CD4-positive, alpha-beta T cell (primary cell): ENCODE measurements at regions not wholly inside any gene's neighbourhood (a gene's known extent, or its start where the extent isn't known, plus 50 kb on each side); places are given as distances from the start of the nearest gene placed in this dataset.

Experiments used
- ATAC-seq: fragments of 200-7000 bp; cut with Tn5 transposase; one replicate; pipeline ENCODE4 v1.10.0; 2022; ENCODE audit warnings: mild to moderate bottlenecking; ENCODE audit not compliant: poor library complexity
- CTCF ChIA-PET: fragments of 350-600 bp; sonication (Branson Sonifier 250); formaldehyde crosslinking; loops from one replicate; lab custom pipeline; 2021; ENCODE audit warnings: antibody characterized with exemption, inconsistent platforms; lab: Charles Lee
- POLR2A ChIA-PET: fragments of 350-600 bp; sonication (Branson Sonifier 250); formaldehyde crosslinking; loops from one replicate; lab custom pipeline; 2021; ENCODE audit warnings: antibody characterized with exemption, inconsistent platforms; lab: Charles Lee
- DNase-seq, 14 experiments: peaks; one replicate each; pipeline ENCODE4 v3.0.0-alpha.2; 2013 to 2020; ENCODE audit warnings: mixed read lengths in 2 of 14
- H3K27ac ChIP-seq, 2 donors: one replicate each; pipeline versions ENCODE4 v1.5.1 to v1.7.0; 2013; ENCODE audit warnings: low read length in 2 of 2, low read depth in 1 of 2, mild to moderate bottlenecking in 1 of 2
- H3K27me3 ChIP-seq, 2 experiments: 1 replicate in 1 of 2; 2 replicates in 1 of 2; pipeline versions ENCODE4 v1.6.1 to v1.7.0; 2013; ENCODE audit warnings: low read length in 2 of 2, control low read depth in 1 of 2, mild to moderate bottlenecking in 1 of 2, moderate library complexity in 1 of 2; ENCODE audit not compliant: insufficient read depth in 2 of 2, control insufficient read depth in 1 of 2
- H3K36me3 ChIP-seq: one replicate; pipeline ENCODE4 v1.6.1; 2013; ENCODE audit warnings: low read length, control low read depth; ENCODE audit not compliant: insufficient read depth
- H3K4me1 ChIP-seq: one replicate; pipeline ENCODE4 v1.6.1; 2013; ENCODE audit warnings: low read length, control low read depth; ENCODE audit not compliant: insufficient read depth
- H3K4me3 ChIP-seq: one replicate; pipeline ENCODE4 v1.5.1; 2013; ENCODE audit warnings: mild to moderate bottlenecking, low read length, moderate library complexity
- H3K9me3 ChIP-seq, 2 experiments: 1 replicate in 1 of 2; 2 replicates in 1 of 2; pipeline versions ENCODE4 v1.6.1 to v1.7.0; 2013; ENCODE audit warnings: low read length in 2 of 2, mild to moderate bottlenecking in 2 of 2, control low read depth in 1 of 2, moderate library complexity in 1 of 2; ENCODE audit not compliant: control insufficient read depth in 1 of 2, insufficient read depth in 1 of 2
- H3K27ac Mint-ChIP-seq: one replicate; pipeline ENCODE4 v1.8.0; 2020; ENCODE audit warnings: mixed read lengths
- H3K27me3 Mint-ChIP-seq: one replicate; pipeline ENCODE4 v1.8.0; 2021; ENCODE audit warnings: mixed read lengths
- H3K36me3 Mint-ChIP-seq: one replicate; pipeline ENCODE4 v1.8.0; 2021; ENCODE audit warnings: low read depth, mixed read lengths
- H3K4me1 Mint-ChIP-seq: one replicate; pipeline ENCODE4 v1.8.0; 2021; ENCODE audit warnings: low read depth, mixed read lengths
- H3K4me3 Mint-ChIP-seq: one replicate; pipeline ENCODE4 v1.8.0; 2020; ENCODE audit warnings: mild to moderate bottlenecking, mixed read lengths
- H3K9me3 Mint-ChIP-seq: one replicate; pipeline ENCODE4 v1.8.0; 2020; ENCODE audit warnings: mixed read lengths
- CTCF ChIP-seq: fragments of 200-600 bp; IDR thresholded peaks from one replicate; pipeline ENCODE4 v1.8.0; 2022; ENCODE audit warnings: antibody characterized with exemption, mild to moderate bottlenecking
- intact Hi-C, 2 experiments: fragments of 100-400 bp; cut with DNase I in 1 of 2; cut with micrococcal nuclease in 1 of 2; formaldehyde crosslinking; loops; one replicate each; pipeline versions ENCODE4 v1.15.1 to v1.9.0; 2023 to 2025; cut with DNase I, micrococcal nuclease

GRCh38 chr1:166289309-166290050 is 122.7 kb upstream of the FAM78B start:
- no peak overlapping the region for H3K27ac ChIP-seq
- no peaks in the 10 kb centered on the region for H3K9me3 Mint-ChIP-seq
- H3K27ac Mint-ChIP-seq: no peak overlapping the region
- TF ChIP-seq CTCF: no peak
- DNase-seq: no peak
- H3K9me3 ChIP-seq: no peaks in the 10 kb centered on the region
- ChIA-PET POLR2A (no interaction called here), CTCF (no interaction called here)
- intact Hi-C loops: no loop called here
- no peaks in the 10 kb centered on the region for H3K36me3 Mint-ChIP-seq
- H3K36me3 ChIP-seq: no peaks in the 10 kb centered on the region
- H3K4me3 Mint-ChIP-seq: no peak overlapping the region
- no peaks in the 10 kb centered on the region for H3K4me1 Mint-ChIP-seq
- no peaks in the 10 kb centered on the region for H3K4me1 ChIP-seq
- peaks cover 0 to 2% of the 10 kb centered on the region in 2 experiments for H3K27me3 ChIP-seq
- no peak overlapping the region for H3K4me3 ChIP-seq
- no peak for ATAC-seq
- H3K27me3 Mint-ChIP-seq: peaks cover 12% of the 10 kb centered on the region

- Histone ChIP-seq H3K4me3 (no peak overlapping the region), H3K27ac (no peak overlapping the region), H3K27me3 (no peaks in the 10 kb centered on the region), H3K4me1 (no peaks in the 10 kb centered on the region), H3K36me3 (no peaks in the 10 kb centered on the region), H3K9me3 (peaks cover 0 to 7% of the 10 kb centered on the region in 2 experiments)
- Mint-ChIP-seq H3K27me3 (peaks cover 7% of the 10 kb centered on the region), H3K36me3 (no peaks in the 10 kb centered on the region), H3K4me1 (no peaks in the 10 kb centered on the region), H3K4me3 (no peak overlapping the region), H3K27ac (no peak overlapping the region), H3K9me3 (no peaks in the 10 kb centered on the region)
- POLR2A ChIA-PET: no interaction called here
- DNase-seq: no peak
- no peak for TF ChIP-seq CTCF
- CTCF ChIA-PET: no interaction called here
- no peak for ATAC-seq
- intact Hi-C loops: no loop called here
Measured at GRCh38 chr1:166295656-166296055, 128.9 kb upstream of the FAM78B start.

GRCh38 chr1:166297993-166298392 is 131.2 kb upstream of the FAM78B start:
- Histone ChIP-seq H3K9me3 (peaks cover 0 to 7% of the 10 kb centered on the region in 2 experiments), H3K4me3 (no peak overlapping the region), H3K36me3 (no peaks in the 10 kb centered on the region), H3K27ac (no peak overlapping the region), H3K27me3 (no peaks in the 10 kb centered on the region), H3K4me1 (no peaks in the 10 kb centered on the region)
- DNase-seq (no peak), ATAC-seq (no peak)
- no peak overlapping the region for H3K27ac Mint-ChIP-seq
- TF ChIP-seq CTCF: no peak
- ChIA-PET CTCF (no interaction called here), POLR2A (no interaction called here)
- peaks cover 7% of the 10 kb centered on the region for H3K27me3 Mint-ChIP-seq
- intact Hi-C loops: no loop called here
- H3K4me3 Mint-ChIP-seq: no peak overlapping the region
- H3K9me3 Mint-ChIP-seq: no peaks in the 10 kb centered on the region
- H3K4me1 Mint-ChIP-seq: no peaks in the 10 kb centered on the region
- H3K36me3 Mint-ChIP-seq: no peaks in the 10 kb centered on the region
